OCI-LY1 (cell line): ENCODE measurements at regions not wholly inside any gene's neighbourhood (a gene's known extent, or its start where the extent isn't known, plus 50 kb on each side); places are given as distances from the start of the nearest gene placed in this dataset.

Source experiments
- H2AFZ ChIP-seq: fragments of 200-600 bp; sonication (generic), shearing (Covaris generic); 2 replicates; pipeline ENCODE4 v1.6.0; 2014; ENCODE audit warnings: antibody characterized with exemption, mild to moderate bottlenecking, low read length
- H3F3A ChIP-seq: fragments of 200-600 bp; sonication (generic), shearing (Covaris generic); 2 replicates; pipeline ENCODE4 v1.6.0; 2014; ENCODE audit warnings: mild to moderate bottlenecking, antibody characterized with exemption, low read length, moderate library complexity; ENCODE audit not compliant: insufficient read depth
- H3K27ac ChIP-seq: fragments of 200-600 bp; sonication (generic); 2 replicates; pipeline ENCODE4 v1.5.1; 2014; ENCODE audit warnings: low read length, mixed run types, mild to moderate bottlenecking, low read depth; ENCODE audit not compliant: poor library complexity, severe bottlenecking
- H3K27me3 ChIP-seq: fragments of 200-600 bp; sonication (generic); 2 replicates; pipeline ENCODE4 v1.6.0; 2014; ENCODE audit warnings: antibody characterized with exemption, mild to moderate bottlenecking, low read length, moderate library complexity; ENCODE audit not compliant: insufficient read depth
- H3K36me3 ChIP-seq: fragments of 200-600 bp; sonication (generic); 2 replicates; pipeline ENCODE4 v1.6.1; 2014; ENCODE audit warnings: mild to moderate bottlenecking, antibody characterized with exemption, low read length, moderate library complexity, mixed read lengths; ENCODE audit not compliant: insufficient read depth
- H3K4me1 ChIP-seq: fragments of 200-600 bp; sonication (generic); 2 replicates; pipeline ENCODE4 v1.5.1; 2014; ENCODE audit warnings: mild to moderate bottlenecking, low read length, moderate library complexity; ENCODE audit not compliant: insufficient read depth, severe bottlenecking
- H3K4me2 ChIP-seq: fragments of 200-600 bp; sonication (generic), shearing (Covaris generic); 2 replicates; pipeline ENCODE4 v1.6.1; 2014; ENCODE audit warnings: low read length
- H3K4me3 ChIP-seq: fragments of 200-600 bp; sonication (generic); 2 replicates; pipeline ENCODE4 v1.5.1; 2014; ENCODE audit warnings: low read length, low read depth, mild to moderate bottlenecking, mixed read lengths; ENCODE audit not compliant: poor library complexity, severe bottlenecking
- H3K79me2 ChIP-seq: fragments of 200-600 bp; shearing (Covaris generic); 2 replicates; pipeline ENCODE4 v1.6.1; 2016; ENCODE audit warnings: mixed run types, low read length, mixed read lengths; ENCODE audit not compliant: insufficient read depth
- H3K9ac ChIP-seq: fragments of 200-600 bp; sonication (generic), shearing (Covaris generic); 2 replicates; pipeline ENCODE4 v1.6.1; 2014; ENCODE audit warnings: mild to moderate bottlenecking, low read length, mixed read lengths
- H3K9me2 ChIP-seq: fragments of 200-600 bp; sonication (generic), shearing (Covaris generic); 2 replicates; pipeline ENCODE4 v1.6.1; 2014; ENCODE audit warnings: low read depth, mild to moderate bottlenecking, low read length, mixed read lengths
- H3K9me3 ChIP-seq: fragments of 200-600 bp; shearing (Covaris generic); 2 replicates; pipeline ENCODE4 v1.6.1; 2014; ENCODE audit warnings: low read length, mixed read lengths
- H4K20me1 ChIP-seq: fragments of 200-600 bp; sonication (generic), shearing (Covaris generic); 2 replicates; pipeline ENCODE4 v1.6.0; 2016; ENCODE audit warnings: mild to moderate bottlenecking, low read length; ENCODE audit not compliant: insufficient read depth
- EZH2 ChIP-seq: fragments of 200-600 bp; sonication (generic), shearing (Covaris generic); IDR thresholded peaks from 2 replicates; pipeline ENCODE4 v1.8.0; 2017; ENCODE audit warnings: borderline replicate concordance, mixed run types, mild to moderate bottlenecking, antibody characterized with exemption, low read length, moderate library complexity, mixed read lengths
- TF ChIP-seq, protein P1 (sequence below): fragments of 200-600 bp; sonication (generic), shearing (Covaris generic); IDR thresholded peaks from 2 replicates; pipeline ENCODE4 v1.5.1; 2017; ENCODE audit warnings: mild to moderate bottlenecking, antibody characterized with exemption, low read length, moderate library complexity, mixed read lengths

DNA sequence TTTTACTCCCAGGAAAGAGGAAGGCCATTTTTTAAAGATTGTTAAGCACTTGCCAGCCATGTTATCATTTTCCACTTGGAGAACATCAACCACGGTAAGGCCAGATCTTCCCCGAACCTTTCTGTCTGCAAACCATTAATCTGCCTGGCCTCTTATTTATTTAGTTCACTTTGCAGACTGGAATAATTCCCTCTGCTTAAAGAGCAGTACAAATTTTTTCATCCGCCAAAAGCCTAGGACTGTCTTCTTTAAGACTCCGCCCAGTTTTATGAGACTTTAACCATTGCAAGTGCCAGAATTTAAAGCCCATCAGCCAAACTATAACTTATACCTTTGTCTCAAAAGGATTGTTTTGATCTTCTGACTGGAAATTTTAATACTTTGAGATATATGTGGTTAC is 426.3 kb downstream of the KCTD12 start:
- no peaks in the 10 kb centered on the region for H3F3A ChIP-seq
- H3K4me3 ChIP-seq = no peak overlapping the region
- no peaks in the 10 kb centered on the region for H4K20me1 ChIP-seq
- no peaks in the 10 kb centered on the region for H3K79me2 ChIP-seq
- no peak overlapping the region for H2AFZ ChIP-seq
- H3K27ac ChIP-seq = no peak overlapping the region
- H3K27me3 ChIP-seq = no peaks in the 10 kb centered on the region
- H3K9ac ChIP-seq = no peak overlapping the region
- TF ChIP-seq, protein P1, sequence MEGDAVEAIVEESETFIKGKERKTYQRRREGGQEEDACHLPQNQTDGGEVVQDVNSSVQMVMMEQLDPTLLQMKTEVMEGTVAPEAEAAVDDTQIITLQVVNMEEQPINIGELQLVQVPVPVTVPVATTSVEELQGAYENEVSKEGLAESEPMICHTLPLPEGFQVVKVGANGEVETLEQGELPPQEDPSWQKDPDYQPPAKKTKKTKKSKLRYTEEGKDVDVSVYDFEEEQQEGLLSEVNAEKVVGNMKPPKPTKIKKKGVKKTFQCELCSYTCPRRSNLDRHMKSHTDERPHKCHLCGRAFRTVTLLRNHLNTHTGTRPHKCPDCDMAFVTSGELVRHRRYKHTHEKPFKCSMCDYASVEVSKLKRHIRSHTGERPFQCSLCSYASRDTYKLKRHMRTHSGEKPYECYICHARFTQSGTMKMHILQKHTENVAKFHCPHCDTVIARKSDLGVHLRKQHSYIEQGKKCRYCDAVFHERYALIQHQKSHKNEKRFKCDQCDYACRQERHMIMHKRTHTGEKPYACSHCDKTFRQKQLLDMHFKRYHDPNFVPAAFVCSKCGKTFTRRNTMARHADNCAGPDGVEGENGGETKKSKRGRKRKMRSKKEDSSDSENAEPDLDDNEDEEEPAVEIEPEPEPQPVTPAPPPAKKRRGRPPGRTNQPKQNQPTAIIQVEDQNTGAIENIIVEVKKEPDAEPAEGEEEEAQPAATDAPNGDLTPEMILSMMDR = no peak
- no peak for TF ChIP-seq EZH2
- no peaks in the 10 kb centered on the region for H3K9me3 ChIP-seq
- no peak overlapping the region for H3K4me2 ChIP-seq
- no peaks in the 10 kb centered on the region for H3K36me3 ChIP-seq
- H3K4me1 ChIP-seq = no peaks in the 10 kb centered on the region
- no peaks in the 10 kb centered on the region for H3K9me2 ChIP-seq

DNA sequence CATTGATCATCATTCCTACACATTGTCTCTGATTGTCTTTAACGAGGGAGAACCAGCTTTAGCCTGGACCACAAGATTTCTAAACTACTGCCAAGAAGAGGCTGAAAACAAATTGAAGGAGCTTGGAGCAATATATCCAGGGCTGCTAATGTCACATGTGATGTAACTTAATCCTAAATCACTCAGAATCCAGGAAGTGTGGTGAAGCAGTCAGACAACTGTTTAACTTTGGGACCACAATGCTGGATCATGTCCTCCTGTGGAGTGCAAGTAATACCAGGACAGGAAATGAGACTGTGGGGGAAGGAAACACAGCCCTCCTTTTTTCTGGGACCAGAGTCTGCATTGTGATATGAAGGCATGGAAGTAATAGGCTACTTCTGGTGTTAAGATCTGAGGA is 430.2 kb downstream of the KCTD12 start:
- Histone ChIP-seq H3F3A (no peaks in the 10 kb centered on the region), H3K4me2 (no peak overlapping the region)

DNA sequence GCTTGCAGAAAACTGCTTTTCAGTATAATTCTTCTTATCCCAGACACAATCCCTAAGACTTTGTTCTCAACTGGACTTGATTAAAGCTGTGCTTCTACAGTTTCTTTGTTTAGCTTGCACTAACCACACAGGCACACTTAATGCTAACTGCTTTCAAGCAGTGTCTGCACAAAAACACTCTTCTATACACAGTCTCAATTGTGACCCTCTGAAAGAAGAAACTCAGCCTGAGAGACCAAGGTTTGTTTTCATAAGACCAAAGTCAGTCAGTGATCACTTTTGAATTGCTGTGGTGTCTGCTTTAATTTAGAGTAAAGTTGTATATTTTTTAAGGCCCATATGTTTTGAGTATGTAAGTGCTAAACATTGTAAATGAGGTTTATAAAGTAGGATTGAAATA is 431.2 kb downstream of the KCTD12 start:
- Histone ChIP-seq H3F3A (no peaks in the 10 kb centered on the region), H3K36me3 (no peaks in the 10 kb centered on the region), H4K20me1 (no peaks in the 10 kb centered on the region), H3K4me3 (no peak overlapping the region), H3K79me2 (no peaks in the 10 kb centered on the region), H2AFZ (no peak overlapping the region), H3K27ac (no peak overlapping the region), H3K4me1 (no peaks in the 10 kb centered on the region), H3K27me3 (no peaks in the 10 kb centered on the region), H3K9me2 (no peaks in the 10 kb centered on the region), H3K9me3 (peaks cover 9% of the 10 kb centered on the region), H3K4me2 (no peak overlapping the region), H3K9ac (no peak overlapping the region)
- no peak for TF ChIP-seq EZH2
- TF ChIP-seq, protein P1 = no peak

More for the DNA sequence above, 430.2 kb downstream of the KCTD12 start:
- H3K4me3 ChIP-seq = no peak overlapping the region
- H3K27me3 ChIP-seq = no peaks in the 10 kb centered on the region
- no peak for TF ChIP-seq EZH2
- TF ChIP-seq, protein P1 = no peak
- no peaks in the 10 kb centered on the region for H3K4me1 ChIP-seq
- no peaks in the 10 kb centered on the region for H4K20me1 ChIP-seq
- H2AFZ ChIP-seq = no peak overlapping the region
- no peak overlapping the region for H3K9ac ChIP-seq
- H3K27ac ChIP-seq = no peak overlapping the region
- H3K9me3 ChIP-seq = peaks cover 9% of the 10 kb centered on the region
- no peaks in the 10 kb centered on the region for H3K79me2 ChIP-seq
- H3K9me2 ChIP-seq = no peaks in the 10 kb centered on the region
- H3K36me3 ChIP-seq = no peaks in the 10 kb centered on the region
